ENCODE measurements at regions not wholly inside any gene's neighbourhood (a gene's known extent, or its start where the extent isn't known, plus 50 kb on each side); places are given as distances from the start of the nearest gene placed in this dataset.

- intact Hi-C loops (cut with micrococcal nuclease), result no loop called here
- no peaks in the 10 kb centered on the region for H3K27me3 Mint-ChIP-seq (ENCODE audit: low read depth in 2 of 2)
- Histone ChIP-seq H3K27ac (ENCODE audit: low read length) (no peak overlapping the region), H3K27me3 (ENCODE audit: control insufficient read depth, insufficient read depth, low read length) (no peaks in the 10 kb centered on the region), H3K4me1 (ENCODE audit: control insufficient read depth, insufficient read depth, low read length) (no peaks in the 10 kb centered on the region), H3K36me3 (ENCODE audit: control insufficient read depth, insufficient read depth, low read length) (no peaks in the 10 kb centered on the region), H3K4me3 (ENCODE audit: low read length) (no peak overlapping the region), H3K9me3 (ENCODE audit: control insufficient read depth, insufficient read depth, low read length) (peaks cover 4% of the 10 kb centered on the region)
- no peaks in the 10 kb centered on the region for H3K4me1 Mint-ChIP-seq
- DNase-seq (no peak), ATAC-seq (no peak)
- peaks cover 13% of the 10 kb centered on the region in 2 donors for H3K9me3 Mint-ChIP-seq
- no peak overlapping the region for H3K27ac Mint-ChIP-seq
- TF ChIP-seq CTCF (IDR thresholded peaks at IDR 0.05), result no peak
- no peak overlapping the region for H3K4me3 Mint-ChIP-seq
- H3K36me3 Mint-ChIP-seq, result peaks cover 11% of the 10 kb centered on the region
These were observed 1946.7 kb upstream of the FLRT2 start for GRCh38 chr14:83583201-83583600.

GRCh38 chr14:83594874-83595273 is 1935.1 kb upstream of the FLRT2 start:
- ATAC-seq (no peak), DNase-seq (no peak)
- H3K27ac Mint-ChIP-seq, result no peak overlapping the region
- 92% methylated on average over 12 of the region's 13 CpGs for WGBS (ENCODE audit: insufficient coverage)
- no peak overlapping the region for H3K27ac ChIP-seq (ENCODE audit: low read length)
- H3K4me1 Mint-ChIP-seq, result no peaks in the 10 kb centered on the region
- TF ChIP-seq CTCF (IDR thresholded peaks at IDR 0.05), result no peak
- peaks cover 4% of the 10 kb centered on the region for H3K9me3 ChIP-seq (ENCODE audit: control insufficient read depth, insufficient read depth, low read length)
- peaks cover 9 to 19% of the 10 kb centered on the region in 2 donors for H3K9me3 Mint-ChIP-seq
- H3K4me3 Mint-ChIP-seq, result no peak overlapping the region
- no peaks in the 10 kb centered on the region for H3K27me3 Mint-ChIP-seq (ENCODE audit: low read depth in 2 of 2)
- H3K36me3 ChIP-seq (ENCODE audit: control insufficient read depth, insufficient read depth, low read length), result no peaks in the 10 kb centered on the region
- intact Hi-C loops (cut with micrococcal nuclease), result no loop called here
- H3K27me3 ChIP-seq (ENCODE audit: control insufficient read depth, insufficient read depth, low read length), result no peaks in the 10 kb centered on the region
- H3K4me3 ChIP-seq (ENCODE audit: low read length), result no peak overlapping the region
- no peaks in the 10 kb centered on the region for H3K36me3 Mint-ChIP-seq
- no peaks in the 10 kb centered on the region for H3K4me1 ChIP-seq (ENCODE audit: control insufficient read depth, insufficient read depth, low read length)

- Mint-ChIP-seq H3K4me3 (no peak overlapping the region), H3K36me3 (no peaks in the 10 kb centered on the region), H3K4me1 (no peaks in the 10 kb centered on the region), H3K9me3 (peaks cover 18 to 26% of the 10 kb centered on the region in 2 donors), H3K27ac (no peak overlapping the region), H3K27me3 (ENCODE audit: low read depth in 2 of 2) (no peaks in the 10 kb centered on the region)
- Histone ChIP-seq H3K27me3 (ENCODE audit: control insufficient read depth, insufficient read depth, low read length) (no peaks in the 10 kb centered on the region), H3K36me3 (ENCODE audit: control insufficient read depth, insufficient read depth, low read length) (no peaks in the 10 kb centered on the region), H3K27ac (ENCODE audit: low read length) (no peak overlapping the region), H3K4me3 (ENCODE audit: low read length) (no peak overlapping the region), H3K9me3 (ENCODE audit: control insufficient read depth, insufficient read depth, low read length) (peaks cover 5% of the 10 kb centered on the region), H3K4me1 (ENCODE audit: control insufficient read depth, insufficient read depth, low read length) (no peaks in the 10 kb centered on the region)
- DNase-seq (no peak), ATAC-seq (no peak)
- TF ChIP-seq CTCF (IDR thresholded peaks at IDR 0.05), result no peak
- intact Hi-C loops (cut with micrococcal nuclease), result no loop called here
- 94% methylated on average over 9 of the region's 9 CpGs for WGBS (ENCODE audit: insufficient coverage)
These were observed 1922.3 kb upstream of the FLRT2 start for GRCh38 chr14:83607682-83608081.

GRCh38 chr14:83611491-83611890 is 1918.5 kb upstream of the FLRT2 start:
- H3K4me1 Mint-ChIP-seq, result no peaks in the 10 kb centered on the region
- WGBS (ENCODE audit: insufficient coverage), result 77% methylated on average over 2 of the region's 4 CpGs
- H3K27me3 ChIP-seq (ENCODE audit: control insufficient read depth, insufficient read depth, low read length), result no peaks in the 10 kb centered on the region

More at GRCh38 chr14:83611491-83611890, 1918.5 kb upstream of the FLRT2 start:
- Mint-ChIP-seq H3K27me3 (ENCODE audit: low read depth in 2 of 2) (no peaks in the 10 kb centered on the region), H3K27ac (no peak overlapping the region), H3K4me3 (no peak overlapping the region), H3K9me3 (peaks cover 8 to 14% of the 10 kb centered on the region in 2 donors), H3K36me3 (no peaks in the 10 kb centered on the region)
- ATAC-seq (no peak), DNase-seq (no peak)
- no peak for TF ChIP-seq CTCF (IDR thresholded peaks at IDR 0.05)
- peaks cover 8% of the 10 kb centered on the region for H3K9me3 ChIP-seq (ENCODE audit: control insufficient read depth, insufficient read depth, low read length)
- no peaks in the 10 kb centered on the region for H3K4me1 ChIP-seq (ENCODE audit: control insufficient read depth, insufficient read depth, low read length)
- intact Hi-C loops (cut with micrococcal nuclease), result no loop called here
- no peaks in the 10 kb centered on the region for H3K36me3 ChIP-seq (ENCODE audit: control insufficient read depth, insufficient read depth, low read length)
- no peak overlapping the region for H3K4me3 ChIP-seq (ENCODE audit: low read length)
- H3K27ac ChIP-seq (ENCODE audit: low read length), result no peak overlapping the region

Data from natural killer cell (primary cell).